Glutamatergic neuron (in vitro differentiated cells): ENCODE measurements at regions not wholly inside any gene's neighbourhood (a gene's known extent, or its start where the extent isn't known, plus 50 kb on each side); places are given as distances from the start of the nearest gene placed in this dataset.
A peak's percentile ranks its signal among the peaks of the same experiment; 100 is the strongest.

ENCODE experiments used
- DNase-seq: peaks from one replicate; pipeline ENCODE4 v3.0.0; 2022
- H3K27ac Mint-ChIP-seq: one replicate; pipeline ENCODE4 v1.8.0; 2020; ENCODE audit warnings: mild to moderate bottlenecking, mixed read lengths, inconsistent platforms; ENCODE audit not compliant: unreplicated experiment
- H3K27me3 Mint-ChIP-seq: one replicate; pipeline ENCODE4 v1.8.0; 2020; ENCODE audit warnings: mild to moderate bottlenecking, moderate library complexity, mixed read lengths, inconsistent platforms; ENCODE audit not compliant: unreplicated experiment
- H3K36me3 Mint-ChIP-seq: one replicate; pipeline ENCODE4 v1.8.0; 2020; ENCODE audit warnings: mild to moderate bottlenecking, mixed read lengths, inconsistent platforms; ENCODE audit not compliant: unreplicated experiment
- H3K4me1 Mint-ChIP-seq: one replicate; pipeline ENCODE4 v1.8.0; 2020; ENCODE audit warnings: mild to moderate bottlenecking, low read depth, mixed read lengths, inconsistent platforms; ENCODE audit not compliant: unreplicated experiment
- H3K4me3 Mint-ChIP-seq: one replicate; pipeline ENCODE4 v1.8.0; 2020; ENCODE audit warnings: mild to moderate bottlenecking, mixed read lengths, inconsistent platforms; ENCODE audit not compliant: unreplicated experiment
- H3K9me3 Mint-ChIP-seq: one replicate; pipeline ENCODE4 v1.8.0; 2020; ENCODE audit warnings: mild to moderate bottlenecking, moderate library complexity, mixed read lengths, inconsistent platforms; ENCODE audit not compliant: unreplicated experiment
- CTCF ChIP-seq: fragments of 200-600 bp; sonication (generic); IDR thresholded peaks from one replicate; pipeline ENCODE4 v1.5.0; 2021; ENCODE audit not compliant: partially characterized antibody, unreplicated experiment

- peaks cover 5% of the 10 kb centered on the region for H3K27me3 Mint-ChIP-seq
- no peaks in the 10 kb centered on the region for H3K36me3 Mint-ChIP-seq
- DNase-seq: no peak
- no peak overlapping the region for H3K4me3 Mint-ChIP-seq
- no peak for TF ChIP-seq CTCF
- H3K27ac Mint-ChIP-seq: no peak overlapping the region
- no peaks in the 10 kb centered on the region for H3K4me1 Mint-ChIP-seq
- H3K9me3 Mint-ChIP-seq: peaks cover 2% of the 10 kb centered on the region
Measured at GRCh38 chr15:29405564-29405963, 135.9 kb upstream of the NSMCE3 start.

- H3K4me3 Mint-ChIP-seq: no peak overlapping the region
- H3K9me3 Mint-ChIP-seq: peaks cover 2% of the 10 kb centered on the region
- TF ChIP-seq CTCF: no peak
- peaks cover 5% of the 10 kb centered on the region for H3K27me3 Mint-ChIP-seq
- no peak for DNase-seq
- peak overlapping the region; percentile 38 for H3K27ac Mint-ChIP-seq
- no peaks in the 10 kb centered on the region for H3K36me3 Mint-ChIP-seq
- no peaks in the 10 kb centered on the region for H3K4me1 Mint-ChIP-seq
Measured at GRCh38 chr15:29403772-29404171, 134.2 kb upstream of the NSMCE3 start.

- no peak for DNase-seq
- peaks cover 3% of the 10 kb centered on the region for H3K9me3 Mint-ChIP-seq
- peaks cover 5% of the 10 kb centered on the region for H3K27me3 Mint-ChIP-seq
- no peak overlapping the region for H3K27ac Mint-ChIP-seq
- TF ChIP-seq CTCF: no peak
- H3K4me3 Mint-ChIP-seq: no peak overlapping the region
- H3K4me1 Mint-ChIP-seq: no peaks in the 10 kb centered on the region
- H3K36me3 Mint-ChIP-seq: no peaks in the 10 kb centered on the region
Measured at GRCh38 chr15:29401644-29402043, 132.0 kb upstream of the NSMCE3 start.

DNA sequence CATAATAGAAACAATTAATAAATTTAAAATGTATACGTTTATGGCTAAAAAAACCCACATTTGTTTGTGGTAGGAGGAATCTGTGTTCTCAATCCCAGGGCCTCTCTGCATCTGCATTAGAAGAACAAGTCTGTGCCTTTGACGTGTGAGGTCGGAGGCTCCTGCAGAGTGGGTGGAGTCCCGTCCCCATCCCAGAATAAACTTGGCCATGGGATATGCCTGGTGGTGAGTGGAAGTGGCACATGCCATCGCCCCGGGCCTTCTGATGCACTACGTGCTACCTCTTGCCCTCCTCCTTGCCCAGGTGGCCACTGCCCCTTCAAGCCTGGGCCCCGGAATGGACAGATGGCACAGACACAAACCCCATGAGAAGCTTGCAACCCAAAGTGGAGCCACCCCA is 131.1 kb upstream of the NSMCE3 start:
- no peak overlapping the region for H3K27ac Mint-ChIP-seq
- H3K4me1 Mint-ChIP-seq: no peaks in the 10 kb centered on the region
- no peaks in the 10 kb centered on the region for H3K36me3 Mint-ChIP-seq
- no peak overlapping the region for H3K4me3 Mint-ChIP-seq
- peaks cover 5% of the 10 kb centered on the region for H3K27me3 Mint-ChIP-seq
- H3K9me3 Mint-ChIP-seq: peaks cover 3% of the 10 kb centered on the region
- TF ChIP-seq CTCF: no peak
- no peak for DNase-seq

- Mint-ChIP-seq H3K4me1 (no peaks in the 10 kb centered on the region), H3K9me3 (peaks cover 3% of the 10 kb centered on the region), H3K27ac (peak overlapping the region; percentile 56), H3K36me3 (no peaks in the 10 kb centered on the region), H3K27me3 (peaks cover 2% of the 10 kb centered on the region), H3K4me3 (no peak overlapping the region)
- DNase-seq: no peak
- no peak for TF ChIP-seq CTCF
Measured at GRCh38 chr15:29398907-29399306, 129.3 kb upstream of the NSMCE3 start.
